GM20000 (cell line): ENCODE measurements at regions not wholly inside any gene's neighbourhood (a gene's known extent, or its start where the extent isn't known, plus 50 kb on each side); places are given as distances from the start of the nearest gene placed in this dataset.

ENCODE experiments used
- DNase-seq: peaks from one replicate; pipeline ENCODE4 v3.0.0; 2012; ENCODE audit warnings: low spot score
- TF ChIP-seq, protein P1 (sequence below): IDR thresholded peaks from 2 replicates; pipeline ENCODE4 v1.5.1; 2012; ENCODE audit warnings: mild to moderate bottlenecking, control low read depth; ENCODE audit errors: extremely low read depth, missing control alignments

DNA sequence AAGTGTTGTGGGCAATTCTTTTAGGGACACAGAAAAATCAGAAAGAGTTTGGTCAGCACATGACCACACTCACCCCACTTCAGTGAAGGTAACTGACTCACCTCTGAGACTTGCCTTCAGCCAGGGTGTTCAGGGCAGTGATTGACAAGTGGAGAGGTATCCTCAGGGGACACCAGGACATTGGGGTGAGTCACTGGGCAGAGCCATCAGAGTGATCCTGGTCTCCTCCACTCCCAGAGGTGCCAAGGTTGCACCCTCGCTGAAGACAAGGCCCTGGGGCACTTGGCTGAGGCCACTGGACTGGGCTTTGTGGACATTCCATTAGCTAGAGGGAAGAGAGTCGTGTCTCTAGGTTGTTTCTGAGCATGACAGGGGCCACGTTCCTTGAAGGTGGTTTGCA lies 113.4 kb downstream of the GADD45G start:
- TF ChIP-seq, protein P1, sequence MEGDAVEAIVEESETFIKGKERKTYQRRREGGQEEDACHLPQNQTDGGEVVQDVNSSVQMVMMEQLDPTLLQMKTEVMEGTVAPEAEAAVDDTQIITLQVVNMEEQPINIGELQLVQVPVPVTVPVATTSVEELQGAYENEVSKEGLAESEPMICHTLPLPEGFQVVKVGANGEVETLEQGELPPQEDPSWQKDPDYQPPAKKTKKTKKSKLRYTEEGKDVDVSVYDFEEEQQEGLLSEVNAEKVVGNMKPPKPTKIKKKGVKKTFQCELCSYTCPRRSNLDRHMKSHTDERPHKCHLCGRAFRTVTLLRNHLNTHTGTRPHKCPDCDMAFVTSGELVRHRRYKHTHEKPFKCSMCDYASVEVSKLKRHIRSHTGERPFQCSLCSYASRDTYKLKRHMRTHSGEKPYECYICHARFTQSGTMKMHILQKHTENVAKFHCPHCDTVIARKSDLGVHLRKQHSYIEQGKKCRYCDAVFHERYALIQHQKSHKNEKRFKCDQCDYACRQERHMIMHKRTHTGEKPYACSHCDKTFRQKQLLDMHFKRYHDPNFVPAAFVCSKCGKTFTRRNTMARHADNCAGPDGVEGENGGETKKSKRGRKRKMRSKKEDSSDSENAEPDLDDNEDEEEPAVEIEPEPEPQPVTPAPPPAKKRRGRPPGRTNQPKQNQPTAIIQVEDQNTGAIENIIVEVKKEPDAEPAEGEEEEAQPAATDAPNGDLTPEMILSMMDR = no peak
- no peak for DNase-seq

DNA sequence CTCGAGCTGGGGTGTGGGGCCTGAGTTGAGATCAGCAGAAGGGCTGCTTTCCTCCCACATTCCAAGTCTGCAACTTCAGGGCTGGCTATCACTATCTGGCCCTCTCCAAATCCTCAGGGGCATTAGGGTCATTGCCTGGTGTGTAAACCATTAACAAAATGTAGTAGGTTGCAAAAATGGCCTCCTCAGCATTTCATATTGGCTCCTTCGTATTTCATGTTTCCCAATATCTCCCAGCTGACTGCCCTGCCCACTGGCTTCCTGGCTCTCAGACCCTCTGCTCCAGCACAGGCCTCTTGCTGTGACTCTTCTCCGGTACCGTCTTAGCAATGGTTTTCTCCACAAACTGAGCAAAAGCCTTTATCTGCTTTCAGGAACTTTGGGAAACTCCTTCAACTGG lies 113.8 kb downstream of the GADD45G start:
- TF ChIP-seq, protein P1 = no peak
- DNase-seq = no peak

DNA sequence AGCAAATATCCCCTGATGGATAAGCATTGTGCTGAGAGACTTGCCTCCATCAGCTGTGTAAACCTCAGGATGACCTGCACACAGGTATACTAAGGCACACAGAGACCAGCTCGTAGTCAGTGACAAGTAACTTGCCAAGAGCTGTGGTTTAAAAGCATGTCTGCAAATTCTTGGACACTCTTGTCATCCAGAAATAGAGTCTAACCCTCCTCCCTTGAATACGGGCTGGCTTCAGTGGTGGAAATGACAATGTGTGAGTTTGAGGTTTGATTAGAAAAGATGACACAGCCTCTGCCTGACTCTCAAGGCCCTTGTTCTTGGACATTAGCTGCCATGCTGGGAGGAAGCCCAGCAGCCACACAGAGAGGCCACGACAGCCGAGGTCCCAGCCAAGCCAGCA lies 114.4 kb downstream of the GADD45G start:
- DNase-seq = no peak
- TF ChIP-seq, protein P1 = no peak

DNA sequence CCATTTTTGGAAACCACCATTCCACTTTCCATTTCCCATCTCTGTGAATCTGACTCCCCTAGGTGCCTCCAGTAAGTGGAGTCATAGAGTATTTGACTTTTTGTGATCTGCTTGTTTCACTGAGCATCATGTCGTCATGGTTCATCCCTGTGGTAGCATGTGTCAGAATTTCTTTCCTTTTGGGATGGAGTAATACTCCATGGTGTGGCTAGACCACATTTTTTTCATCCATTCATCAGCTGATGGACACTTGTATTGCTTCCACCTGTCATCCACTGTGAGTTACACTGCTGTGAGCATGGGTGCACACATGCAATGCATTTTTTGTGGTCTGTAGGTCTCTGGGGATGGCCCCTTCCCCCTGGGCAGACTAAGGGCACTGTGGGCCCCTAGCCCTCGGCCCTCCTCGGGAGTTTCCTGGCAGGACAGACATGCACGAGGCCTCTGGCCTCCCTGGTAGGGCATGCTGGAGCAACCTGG lies 115.9 kb downstream of the GADD45G start:
- TF ChIP-seq, protein P1 = no peak
- DNase-seq = no peak

DNA sequence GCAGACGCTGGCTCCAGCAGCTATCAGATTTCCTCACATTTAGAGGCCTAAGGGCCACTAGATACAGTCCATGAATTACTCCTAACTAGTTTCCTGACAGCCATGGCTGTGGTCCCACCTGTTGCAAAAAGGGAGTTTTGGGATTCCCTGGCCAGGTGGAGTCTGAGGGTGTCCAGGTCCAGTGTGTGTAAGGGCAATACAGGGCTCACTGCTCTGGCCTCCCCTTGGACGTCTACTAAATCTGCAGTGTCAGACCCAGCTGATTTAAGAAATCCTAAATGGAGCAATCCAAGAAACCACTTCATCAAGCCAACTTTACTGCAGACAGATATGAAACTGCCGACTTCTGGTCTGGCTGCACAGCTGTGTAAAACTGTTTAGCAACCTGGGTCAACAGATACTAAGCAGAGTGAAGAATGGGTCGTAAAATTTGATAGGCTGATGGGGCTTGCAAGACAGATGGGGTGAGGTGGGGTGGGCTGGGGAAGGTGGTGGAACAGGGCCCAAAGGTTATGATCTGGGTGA lies 116.4 kb downstream of the GADD45G start:
- TF ChIP-seq, protein P1 = no peak
- no peak for DNase-seq

DNA sequence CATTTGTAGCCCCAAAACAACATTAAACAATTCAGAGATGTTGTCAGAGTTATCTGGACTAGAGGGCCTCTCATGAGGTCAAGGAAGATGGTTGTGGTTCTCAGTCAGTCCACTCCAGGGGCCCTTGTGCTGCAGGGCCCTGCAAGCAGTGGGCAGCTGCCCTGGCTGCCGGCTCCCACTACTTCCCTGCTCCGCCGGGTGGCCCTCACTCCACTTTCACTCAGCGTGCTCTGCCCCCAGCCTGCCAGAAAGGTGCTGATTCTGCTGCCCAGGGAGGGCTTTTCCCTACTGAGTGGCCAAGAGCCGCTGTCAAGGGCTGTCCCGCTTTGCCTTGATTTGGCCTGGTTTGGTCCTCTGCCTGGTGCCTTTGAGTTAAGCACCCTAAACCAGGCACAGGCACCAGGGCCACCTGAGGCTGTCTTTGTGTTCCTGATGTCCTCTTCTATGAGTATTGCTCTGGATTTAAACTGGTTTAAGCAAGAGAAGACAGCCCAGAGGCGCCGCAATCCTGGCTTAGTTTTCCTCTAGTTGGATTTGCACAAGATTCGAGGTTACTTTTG lies 117.2 kb downstream of the GADD45G start:
- no peak for DNase-seq
- TF ChIP-seq, protein P1 = no peak

DNA sequence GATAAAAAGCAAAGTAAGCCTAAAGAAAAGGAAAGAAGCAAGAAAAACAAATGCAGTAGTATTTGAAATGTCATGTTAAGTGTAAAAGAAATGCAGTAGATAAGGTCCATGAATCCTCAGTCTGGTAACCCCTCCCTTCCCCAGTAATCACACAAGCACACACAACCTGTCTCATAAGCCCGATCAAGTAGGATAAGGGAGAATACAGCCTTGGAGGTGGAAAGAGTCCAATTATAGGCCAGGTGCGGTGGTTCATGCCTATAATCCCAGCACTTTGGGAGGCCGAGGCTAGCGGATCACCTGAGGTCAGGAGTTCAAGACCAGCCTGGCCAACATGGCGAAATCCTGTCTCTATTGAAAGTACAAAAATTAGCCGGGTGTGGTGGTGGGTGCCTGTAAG lies 117.9 kb downstream of the GADD45G start:
- DNase-seq = no peak
- TF ChIP-seq, protein P1 = no peak
